ENCODE measurements at regions not wholly inside any gene's neighbourhood (a gene's known extent, or its start where the extent isn't known, plus 50 kb on each side); places are given as distances from the start of the nearest gene placed in this dataset.

DNA sequence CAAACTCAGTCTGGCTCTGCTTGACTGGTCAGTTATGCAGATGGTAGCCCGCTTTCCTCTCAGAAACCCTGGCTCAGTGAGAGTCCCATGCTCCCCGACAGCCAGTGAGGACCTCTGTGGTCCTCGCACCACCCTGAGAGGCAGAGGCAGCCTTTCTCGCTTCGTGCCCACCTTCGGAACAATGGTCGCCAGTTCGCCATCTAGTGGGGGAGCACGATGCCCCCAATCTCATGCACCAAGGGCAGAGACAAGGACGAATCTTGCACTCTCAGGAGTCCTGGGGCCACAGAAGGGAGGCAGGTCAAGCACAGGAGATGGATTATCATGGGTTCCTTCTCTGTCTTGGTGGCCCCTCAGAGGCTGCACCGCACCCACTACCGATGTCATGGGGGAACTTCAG, 75.2 kb downstream of the RHCG start:
- no peak for DNase-seq (ENCODE audit: low read depth in 2 of 2)

GRCh38 chr15:89419370-89419984, 76.9 kb downstream of the RHCG start:
- no peak for DNase-seq (ENCODE audit: low read depth in 2 of 2)

- no peak for DNase-seq (ENCODE audit: low read depth in 2 of 2)
Observed at GRCh38 chr15:89417206-89417725, 79.1 kb downstream of the RHCG start.

- DNase-seq (ENCODE audit: low read depth in 2 of 2), result peak; percentile 68 to 74
Observed at GRCh38 chr15:89416339-89417183, 79.8 kb downstream of the RHCG start.

DNA sequence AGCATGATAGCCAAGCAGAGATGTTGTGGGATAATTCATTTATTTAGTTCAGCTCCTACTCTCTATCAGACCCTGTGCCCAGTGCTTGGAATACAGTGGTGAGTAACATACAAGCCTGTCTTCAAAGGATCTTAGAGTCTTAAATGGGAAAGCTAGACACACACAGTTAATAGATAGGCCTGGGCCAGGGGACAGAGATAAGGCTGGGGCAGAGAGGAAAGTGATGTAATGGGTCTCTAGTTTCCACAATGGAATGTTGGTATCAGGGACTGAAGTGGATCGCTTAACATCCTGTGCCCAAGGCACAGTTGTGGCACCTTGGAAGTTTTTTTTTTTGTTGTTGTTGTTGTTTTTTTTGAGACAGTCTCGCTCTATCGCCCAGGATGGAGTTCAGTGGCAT, 79.9 kb upstream of the POLG start:
- no peak for DNase-seq (ENCODE audit: low read depth in 2 of 2)

GRCh38 chr15:89413877-89414276, 79.3 kb upstream of the POLG start:
- no peak for DNase-seq (ENCODE audit: low read depth in 2 of 2)

DNA sequence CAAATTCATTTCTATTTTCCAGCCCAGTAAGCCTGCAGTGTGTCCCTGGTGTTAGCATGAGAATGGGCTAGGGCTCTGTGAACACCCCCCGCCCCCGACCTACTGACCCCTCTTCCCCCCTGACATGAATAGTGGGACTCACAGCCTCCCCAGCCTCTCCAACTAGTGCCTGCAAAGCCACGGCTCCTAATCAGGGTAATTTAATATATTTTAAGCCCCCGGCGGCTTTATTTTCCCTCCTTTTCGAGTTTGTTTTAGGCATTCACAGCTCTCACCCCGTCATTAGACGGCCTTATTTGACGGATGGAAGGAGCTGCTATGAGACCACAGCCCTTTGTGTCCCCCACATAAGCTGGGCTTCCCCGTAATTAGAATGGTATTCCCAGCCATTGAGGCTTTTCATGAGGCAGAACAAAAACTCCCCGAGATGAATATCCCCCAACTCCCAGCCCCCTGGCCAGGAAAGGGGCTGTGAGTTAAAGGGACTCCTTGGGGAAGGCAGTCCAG, 78.3 kb upstream of the POLG start:
- no peak for DNase-seq (ENCODE audit: low read depth in 2 of 2)

- DNase-seq (ENCODE audit: low read depth in 2 of 2), result no peak
Observed at GRCh38 chr15:89410039-89410435, 75.4 kb upstream of the POLG start.

GRCh38 chr15:89409184-89410038, 74.8 kb upstream of the POLG start:
- no peak for DNase-seq (ENCODE audit: low read depth in 2 of 2)

GRCh38 chr15:89408372-89409183, 74.0 kb upstream of the POLG start:
- no peak for DNase-seq (ENCODE audit: low read depth in 2 of 2)

- no peak for DNase-seq (ENCODE audit: low read depth in 2 of 2)
Observed at GRCh38 chr15:89406940-89407607, 72.5 kb upstream of the POLG start.

DNA sequence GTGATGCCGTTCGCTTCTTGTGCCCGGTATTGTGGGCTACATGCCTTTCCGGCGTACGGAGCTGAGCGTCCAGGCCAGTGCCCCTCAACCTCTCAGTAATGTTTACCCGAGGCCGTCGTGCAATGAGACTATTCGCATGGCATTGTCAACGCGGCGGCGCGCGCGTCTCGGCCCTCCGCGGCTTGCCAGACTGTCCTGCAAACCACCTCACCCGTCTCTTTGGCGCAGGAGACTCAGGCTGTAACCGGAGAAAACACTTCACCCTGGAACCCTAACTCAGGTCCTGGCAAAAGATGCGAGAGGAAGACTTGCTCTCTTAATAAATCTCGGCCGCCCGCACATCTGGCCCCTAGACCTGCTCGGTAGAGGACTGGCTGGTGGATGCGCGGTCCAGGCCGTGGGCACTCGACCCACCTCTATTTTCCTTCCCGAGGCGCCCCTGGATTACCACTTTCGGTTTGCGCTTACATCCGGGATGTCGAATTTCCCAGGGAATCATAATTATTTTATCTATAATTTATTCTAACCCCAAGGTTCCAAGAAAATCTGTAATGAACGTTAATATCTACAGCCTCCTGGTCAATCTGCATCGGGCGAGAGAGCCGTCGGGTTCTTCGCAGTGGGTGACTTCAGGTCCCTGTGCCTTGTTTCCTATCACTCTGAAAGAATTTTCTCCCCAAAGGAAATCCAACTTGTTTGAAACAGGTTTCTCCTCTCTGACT, 71.8 kb upstream of the POLG start:
- DNase-seq (ENCODE audit: low read depth in 2 of 2), result no peak

DNA sequence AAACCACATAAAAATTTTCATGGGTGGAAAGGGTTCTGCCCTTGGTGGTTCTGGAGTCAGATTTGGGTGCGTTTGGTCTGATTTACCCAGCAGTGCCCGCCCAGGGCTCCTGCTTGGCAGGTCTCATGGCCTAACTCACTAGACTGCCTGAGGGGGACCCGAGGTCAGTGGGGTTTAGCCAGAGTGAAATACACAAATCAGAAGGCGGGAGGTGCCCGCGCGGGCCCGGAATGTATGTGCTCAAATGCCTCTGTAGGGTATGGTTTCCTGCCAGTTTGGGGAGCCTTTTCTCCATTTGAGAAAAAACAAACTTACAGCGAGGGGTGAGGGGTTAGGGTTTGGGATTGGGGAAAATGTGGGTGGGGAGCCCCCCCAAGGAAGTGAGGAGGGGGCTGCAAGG, 70.9 kb upstream of the POLG start:
- no peak for DNase-seq (ENCODE audit: low read depth in 2 of 2)

GRCh38 chr15:89404023-89404422, 69.4 kb upstream of the POLG start:
- DNase-seq (ENCODE audit: low read depth in 2 of 2), result no peak

DNA sequence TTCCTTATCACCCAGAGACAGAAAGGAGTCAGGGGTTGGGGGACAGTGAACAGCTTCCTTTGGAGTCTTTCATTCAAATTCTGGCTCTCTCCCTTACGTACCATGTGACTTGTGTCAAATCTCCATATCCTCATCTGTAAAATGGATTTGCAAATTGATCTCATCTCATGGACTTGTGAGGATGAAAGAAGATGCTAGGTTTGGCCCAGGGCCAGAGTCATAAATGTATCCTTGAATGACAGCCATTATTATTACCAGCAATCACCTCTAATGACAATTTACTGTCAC, 67.8 kb upstream of the POLG start:
- DNase-seq (ENCODE audit: low read depth in 2 of 2), result no peak

GRCh38 chr15:89401631-89402517, 67.2 kb upstream of the POLG start:
- no peak for DNase-seq (ENCODE audit: low read depth in 2 of 2)

- no peak for DNase-seq (ENCODE audit: low read depth in 2 of 2)
Observed at GRCh38 chr15:89400782-89401545, 66.3 kb upstream of the POLG start.

DNA sequence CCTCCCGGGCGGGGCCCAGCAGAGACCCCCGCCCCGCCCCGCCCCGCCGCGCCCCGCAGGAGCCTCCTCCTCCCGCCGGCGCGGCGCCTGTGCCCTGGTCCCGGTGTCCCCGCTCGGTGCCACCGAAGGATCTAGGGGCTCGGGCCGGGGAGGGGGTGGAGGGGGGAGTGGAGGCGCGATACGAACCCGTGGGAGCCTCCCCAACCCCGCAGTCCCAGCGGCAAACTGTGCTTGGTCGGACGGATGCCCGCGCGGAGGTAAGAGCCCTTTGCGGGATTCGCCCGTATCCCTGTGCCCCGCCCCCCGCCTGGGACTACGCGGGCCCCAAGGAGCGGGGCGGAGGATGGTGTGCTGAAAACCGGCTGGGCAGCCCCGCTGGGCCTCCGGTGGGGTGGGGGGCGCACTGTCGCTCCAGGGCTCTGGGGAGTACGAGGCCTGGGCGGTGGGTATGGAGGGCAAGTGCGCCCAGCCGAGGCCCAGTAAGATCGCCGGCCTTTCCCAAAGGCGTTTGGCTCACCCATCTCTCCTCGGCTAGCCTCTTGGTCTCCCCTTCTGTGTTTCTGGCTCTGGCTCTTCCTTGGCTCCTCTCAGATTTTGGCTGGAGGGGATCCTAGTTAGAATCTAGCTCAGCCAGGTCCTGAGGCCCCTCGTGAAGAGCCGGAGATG, 65.6 kb upstream of the POLG start:
- no peak for DNase-seq (ENCODE audit: low read depth in 2 of 2)
